ENCODE measurements at regions not wholly inside any gene's neighbourhood (a gene's known extent, or its start where the extent isn't known, plus 50 kb on each side); places are given as distances from the start of the nearest gene placed in this dataset.

DNA sequence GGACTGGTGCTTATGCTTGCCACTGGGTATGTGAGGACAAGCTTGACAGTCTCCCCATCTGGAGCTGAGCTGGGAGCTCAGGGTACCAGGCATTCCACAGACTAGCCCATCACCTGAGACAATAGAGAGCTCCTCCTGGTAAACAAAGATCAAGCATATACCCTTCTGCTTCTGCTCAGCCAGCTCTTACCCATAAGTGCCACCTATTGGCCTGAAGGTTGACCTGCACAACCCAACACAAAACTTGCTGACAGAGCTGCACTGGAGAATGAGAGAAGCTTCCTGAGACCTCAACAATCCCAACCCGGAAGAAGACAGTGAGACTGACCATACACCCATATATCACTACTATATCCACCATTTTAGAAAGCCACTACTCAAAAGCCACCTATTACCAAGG, 1049.2 kb upstream of the INTU start:
- intact Hi-C loops (cut with micrococcal nuclease): no loop called here
- H3K9me3 ChIP-seq (ENCODE audit: control extremely low read depth in 1 of 3, control insufficient read depth in 2 of 3, insufficient read depth in 1 of 3, low read length in 2 of 3): peaks cover 0 to 18% (median 0%) of the 10 kb centered on the region in 3 donors
- H3K4me2 ChIP-seq (replicated peaks; ENCODE audit: low read depth, low read length, poor library complexity, severe bottlenecking): no peak overlapping the region
- no peaks in the 10 kb centered on the region for H3K27me3 ChIP-seq (replicated peaks in 1 of 4; ENCODE audit: control extremely low read depth in 1 of 4, control insufficient read depth in 3 of 4, insufficient read depth in 4 of 4, low read length in 3 of 4)
- H2AFZ ChIP-seq (ENCODE audit: insufficient read depth, low read depth, low read length, poor library complexity, severe bottlenecking): no peak overlapping the region
- no peak overlapping the region for H3K4me3 ChIP-seq (ENCODE audit: control extremely low read depth in 1 of 5, extremely low read depth in 1 of 5, insufficient read depth in 1 of 5, low read depth in 2 of 5, low read length in 4 of 5)
- Mint-ChIP-seq H3K27ac (no peak overlapping the region), H3K27me3 (no peaks in the 10 kb centered on the region), H3K9me3 (ENCODE audit: insufficient read depth) (peaks cover 7% of the 10 kb centered on the region), H3K4me3 (no peak overlapping the region), H3K4me1 (no peaks in the 10 kb centered on the region)
- TF ChIP-seq, protein P1, sequence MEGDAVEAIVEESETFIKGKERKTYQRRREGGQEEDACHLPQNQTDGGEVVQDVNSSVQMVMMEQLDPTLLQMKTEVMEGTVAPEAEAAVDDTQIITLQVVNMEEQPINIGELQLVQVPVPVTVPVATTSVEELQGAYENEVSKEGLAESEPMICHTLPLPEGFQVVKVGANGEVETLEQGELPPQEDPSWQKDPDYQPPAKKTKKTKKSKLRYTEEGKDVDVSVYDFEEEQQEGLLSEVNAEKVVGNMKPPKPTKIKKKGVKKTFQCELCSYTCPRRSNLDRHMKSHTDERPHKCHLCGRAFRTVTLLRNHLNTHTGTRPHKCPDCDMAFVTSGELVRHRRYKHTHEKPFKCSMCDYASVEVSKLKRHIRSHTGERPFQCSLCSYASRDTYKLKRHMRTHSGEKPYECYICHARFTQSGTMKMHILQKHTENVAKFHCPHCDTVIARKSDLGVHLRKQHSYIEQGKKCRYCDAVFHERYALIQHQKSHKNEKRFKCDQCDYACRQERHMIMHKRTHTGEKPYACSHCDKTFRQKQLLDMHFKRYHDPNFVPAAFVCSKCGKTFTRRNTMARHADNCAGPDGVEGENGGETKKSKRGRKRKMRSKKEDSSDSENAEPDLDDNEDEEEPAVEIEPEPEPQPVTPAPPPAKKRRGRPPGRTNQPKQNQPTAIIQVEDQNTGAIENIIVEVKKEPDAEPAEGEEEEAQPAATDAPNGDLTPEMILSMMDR (IDR thresholded peaks at IDR 0.05): no peak
- TF ChIP-seq EZH2 (IDR thresholded peaks at IDR 0.05; ENCODE audit: borderline replicate concordance, insufficient read depth, low read depth, low read length, poor library complexity, severe bottlenecking): no peak
- no peaks in the 10 kb centered on the region for H3K79me2 ChIP-seq (ENCODE audit: control insufficient read depth, insufficient read depth, low read length)
- H3K36me3 ChIP-seq (replicated peaks in 1 of 2; ENCODE audit: control extremely low read depth in 1 of 2, control insufficient read depth in 1 of 2, extremely low read depth in 1 of 2, insufficient read depth in 2 of 2, low read length in 1 of 2): no peaks in the 10 kb centered on the region
- no peaks in the 10 kb centered on the region for H4K20me1 ChIP-seq (ENCODE audit: control insufficient read depth, insufficient read depth, low read length, poor library complexity, severe bottlenecking)
- no peak overlapping the region for H3K9ac ChIP-seq (ENCODE audit: low read length)
- ATAC-seq (ENCODE audit: low read depth) (no peak), DNase-seq (no peak)
- ChIA-PET CTCF (no interaction called here), POLR2A (no interaction called here)
- 92% methylated on average over 1 of the region's 1 CpG for WGBS (ENCODE audit: insufficient coverage)
- no peaks in the 10 kb centered on the region for H3K4me1 ChIP-seq (ENCODE audit: control insufficient read depth in 2 of 2, insufficient read depth in 2 of 2, low read length in 2 of 2)
- H3K27ac ChIP-seq (ENCODE audit: low read length in 2 of 2): no peak overlapping the region

DNA sequence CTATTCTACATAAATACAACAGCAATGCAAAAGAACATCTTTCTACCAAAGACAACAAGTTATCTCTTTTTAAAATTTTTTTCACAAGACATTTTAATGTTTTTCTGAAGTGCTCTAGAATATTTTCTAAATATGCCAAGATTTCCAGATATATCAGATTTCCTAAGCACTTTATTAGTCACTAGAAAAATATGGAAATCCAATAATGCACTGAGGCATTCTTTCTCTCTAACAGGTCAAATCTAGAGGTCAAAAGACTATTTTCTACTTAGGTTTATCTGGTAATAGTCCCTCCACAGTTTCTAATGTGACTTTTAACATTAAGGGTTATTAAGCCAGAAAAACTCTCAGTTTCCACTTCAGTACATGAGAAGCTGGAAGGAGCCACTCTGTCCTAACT, 1041.2 kb upstream of the INTU start:
- Histone ChIP-seq H3K27me3 (replicated peaks in 1 of 4; ENCODE audit: control extremely low read depth in 1 of 4, control insufficient read depth in 3 of 4, insufficient read depth in 4 of 4, low read length in 3 of 4) (no peaks in the 10 kb centered on the region), H3K9me3 (ENCODE audit: control extremely low read depth in 1 of 3, control insufficient read depth in 2 of 3, insufficient read depth in 1 of 3, low read length in 2 of 3) (peaks cover 0 to 4% (median 1%) of the 10 kb centered on the region in 3 donors), H3K79me2 (ENCODE audit: control insufficient read depth, insufficient read depth, low read length) (no peaks in the 10 kb centered on the region), H4K20me1 (ENCODE audit: control insufficient read depth, insufficient read depth, low read length, poor library complexity, severe bottlenecking) (no peaks in the 10 kb centered on the region), H3K36me3 (replicated peaks in 1 of 2; ENCODE audit: control extremely low read depth in 1 of 2, control insufficient read depth in 1 of 2, extremely low read depth in 1 of 2, insufficient read depth in 2 of 2, low read length in 1 of 2) (no peaks in the 10 kb centered on the region), H3K4me2 (replicated peaks; ENCODE audit: low read depth, low read length, poor library complexity, severe bottlenecking) (no peak overlapping the region), H3K9ac (ENCODE audit: low read length) (no peak overlapping the region), H3K27ac (ENCODE audit: low read length in 2 of 2) (no peak overlapping the region), H3K4me1 (ENCODE audit: control insufficient read depth in 2 of 2, insufficient read depth in 2 of 2, low read length in 2 of 2) (no peaks in the 10 kb centered on the region), H3K4me3 (ENCODE audit: control extremely low read depth in 1 of 5, extremely low read depth in 1 of 5, insufficient read depth in 1 of 5, low read depth in 2 of 5, low read length in 4 of 5) (no peak overlapping the region), H2AFZ (ENCODE audit: insufficient read depth, low read depth, low read length, poor library complexity, severe bottlenecking) (no peak overlapping the region)
- no peaks in the 10 kb centered on the region for H3K27me3 Mint-ChIP-seq
- POLR2A ChIA-PET: no interaction called here
- H3K27ac Mint-ChIP-seq: no peak overlapping the region
- DNase-seq (no peak), ATAC-seq (ENCODE audit: low read depth) (no peak)
- H3K4me1 Mint-ChIP-seq: no peaks in the 10 kb centered on the region
- intact Hi-C loops (cut with micrococcal nuclease): no loop called here
- no peak for TF ChIP-seq EZH2 (IDR thresholded peaks at IDR 0.05; ENCODE audit: borderline replicate concordance, insufficient read depth, low read depth, low read length, poor library complexity, severe bottlenecking)
- TF ChIP-seq, protein P1 (IDR thresholded peaks at IDR 0.05): no peak
- no peak overlapping the region for H3K4me3 Mint-ChIP-seq
- H3K9me3 Mint-ChIP-seq (ENCODE audit: insufficient read depth): peaks cover 6% of the 10 kb centered on the region
- CTCF ChIA-PET: no interaction called here

All from B cell (primary cell).